Activated CD4-positive, alpha-beta T cell treated with anti-CD3 and anti-CD28 coated beads, Interleukin-2, amount 10 ng/mL, durations not matched to agents 24 days and 14 days (primary cell): ENCODE measurements at regions not wholly inside any gene's neighbourhood (a gene's known extent, or its start where the extent isn't known, plus 50 kb on each side); places are given as distances from the start of the nearest gene placed in this dataset.

Experiments
- DNase-seq: peaks from one replicate; pipeline ENCODE4 v3.0.0; 2022
- H3K27ac Mint-ChIP-seq: one replicate; pipeline ENCODE4 v1.8.0; 2022; ENCODE audit warnings: mild to moderate bottlenecking, mixed read lengths
- H3K27me3 Mint-ChIP-seq: one replicate; pipeline ENCODE4 v1.8.0; 2022; ENCODE audit warnings: mixed read lengths
- H3K36me3 Mint-ChIP-seq: one replicate; pipeline ENCODE4 v1.8.0; 2022; ENCODE audit warnings: low read depth, mild to moderate bottlenecking, mixed read lengths
- H3K4me1 Mint-ChIP-seq: one replicate; pipeline ENCODE4 v1.8.0; 2021; ENCODE audit warnings: mixed read lengths
- H3K4me3 Mint-ChIP-seq: one replicate; pipeline ENCODE4 v1.8.0; 2022; ENCODE audit warnings: mild to moderate bottlenecking, moderate library complexity, mixed read lengths
- H3K9me3 Mint-ChIP-seq: one replicate; pipeline ENCODE4 v1.8.0; 2021; ENCODE audit warnings: mixed read lengths
- intact Hi-C: fragments of 100-400 bp; cut with micrococcal nuclease; formaldehyde crosslinking; loops from one replicate; pipeline ENCODE4 v1.15.1; 2023

GRCh38 chr9:2992427-2992826, 148.5 kb upstream of the PUM3 start:
- no peak for DNase-seq

GRCh38 chr9:2991292-2991691, 147.4 kb upstream of the PUM3 start:
- Mint-ChIP-seq H3K4me1 (no peaks in the 10 kb centered on the region), H3K36me3 (no peaks in the 10 kb centered on the region), H3K27me3 (no peaks in the 10 kb centered on the region), H3K9me3 (no peaks in the 10 kb centered on the region), H3K4me3 (no peak overlapping the region), H3K27ac (no peak overlapping the region)
- intact Hi-C loops = no loop called here
- no peak for DNase-seq

More at GRCh38 chr9:2992427-2992826, 148.5 kb upstream of the PUM3 start:
- Mint-ChIP-seq H3K36me3 (no peaks in the 10 kb centered on the region), H3K27ac (no peak overlapping the region), H3K4me3 (no peak overlapping the region), H3K4me1 (no peaks in the 10 kb centered on the region), H3K9me3 (no peaks in the 10 kb centered on the region), H3K27me3 (no peaks in the 10 kb centered on the region)
- intact Hi-C loops = no loop called here

GRCh38 chr9:2987679-2988078, 143.8 kb upstream of the PUM3 start:
- no peak overlapping the region for H3K4me3 Mint-ChIP-seq
- H3K4me1 Mint-ChIP-seq = no peaks in the 10 kb centered on the region
- no peaks in the 10 kb centered on the region for H3K9me3 Mint-ChIP-seq
- intact Hi-C loops = no loop called here
- no peak overlapping the region for H3K27ac Mint-ChIP-seq
- no peaks in the 10 kb centered on the region for H3K27me3 Mint-ChIP-seq
- no peak for DNase-seq
- no peaks in the 10 kb centered on the region for H3K36me3 Mint-ChIP-seq

GRCh38 chr9:2985343-2985742, 141.4 kb upstream of the PUM3 start:
- no peaks in the 10 kb centered on the region for H3K36me3 Mint-ChIP-seq
- no peak overlapping the region for H3K27ac Mint-ChIP-seq
- no peak overlapping the region for H3K4me3 Mint-ChIP-seq
- no peaks in the 10 kb centered on the region for H3K27me3 Mint-ChIP-seq
- no peaks in the 10 kb centered on the region for H3K9me3 Mint-ChIP-seq
- no peaks in the 10 kb centered on the region for H3K4me1 Mint-ChIP-seq
- intact Hi-C loops = no loop called here
- DNase-seq = no peak

- Mint-ChIP-seq H3K27me3 (no peaks in the 10 kb centered on the region), H3K4me3 (no peak overlapping the region), H3K36me3 (no peaks in the 10 kb centered on the region), H3K9me3 (no peaks in the 10 kb centered on the region), H3K27ac (no peak overlapping the region), H3K4me1 (no peaks in the 10 kb centered on the region)
- intact Hi-C loops = no loop called here
- no peak for DNase-seq
Observed at GRCh38 chr9:2984491-2984890, 140.6 kb upstream of the PUM3 start.

GRCh38 chr9:2979957-2980610, 136.2 kb upstream of the PUM3 start:
- no peak for DNase-seq
- Mint-ChIP-seq H3K27ac (no peak overlapping the region), H3K9me3 (no peaks in the 10 kb centered on the region), H3K4me3 (no peak overlapping the region), H3K27me3 (no peaks in the 10 kb centered on the region), H3K4me1 (no peaks in the 10 kb centered on the region), H3K36me3 (no peaks in the 10 kb centered on the region)
- intact Hi-C loops = no loop called here

GRCh38 chr9:2972475-2972874, 128.6 kb upstream of the PUM3 start:
- no peak for DNase-seq
- Mint-ChIP-seq H3K4me3 (no peak overlapping the region), H3K9me3 (peaks cover 7% of the 10 kb centered on the region), H3K4me1 (no peaks in the 10 kb centered on the region), H3K27ac (no peak overlapping the region), H3K36me3 (no peaks in the 10 kb centered on the region), H3K27me3 (no peaks in the 10 kb centered on the region)
- intact Hi-C loops = no loop called here

- no peak for DNase-seq
- Mint-ChIP-seq H3K4me3 (no peak overlapping the region), H3K9me3 (peaks cover 7% of the 10 kb centered on the region), H3K4me1 (no peaks in the 10 kb centered on the region), H3K27me3 (no peaks in the 10 kb centered on the region), H3K36me3 (no peaks in the 10 kb centered on the region), H3K27ac (no peak overlapping the region)
- intact Hi-C loops = no loop called here
Observed at GRCh38 chr9:2970864-2971263, 127.0 kb upstream of the PUM3 start.

- DNase-seq = no peak
Observed at GRCh38 chr9:2967766-2968165, 123.9 kb upstream of the PUM3 start.

GRCh38 chr9:2966565-2967300, 122.8 kb upstream of the PUM3 start:
- no peaks in the 10 kb centered on the region for H3K9me3 Mint-ChIP-seq
- no peaks in the 10 kb centered on the region for H3K36me3 Mint-ChIP-seq
- H3K4me3 Mint-ChIP-seq = no peak overlapping the region
- DNase-seq = peak; percentile 20
- H3K27me3 Mint-ChIP-seq = no peaks in the 10 kb centered on the region
- no peaks in the 10 kb centered on the region for H3K4me1 Mint-ChIP-seq
- intact Hi-C loops = no loop called here
- no peak overlapping the region for H3K27ac Mint-ChIP-seq

More at GRCh38 chr9:2967766-2968165, 123.9 kb upstream of the PUM3 start:
- Mint-ChIP-seq H3K36me3 (no peaks in the 10 kb centered on the region), H3K27me3 (no peaks in the 10 kb centered on the region), H3K27ac (no peak overlapping the region), H3K4me3 (no peak overlapping the region), H3K4me1 (no peaks in the 10 kb centered on the region), H3K9me3 (peaks cover 7% of the 10 kb centered on the region)
- intact Hi-C loops = no loop called here

- Mint-ChIP-seq H3K36me3 (no peaks in the 10 kb centered on the region), H3K4me3 (no peak overlapping the region)
- intact Hi-C loops = no loop called here
Observed at GRCh38 chr9:2964470-2964869, 120.6 kb upstream of the PUM3 start.

GRCh38 chr9:2963307-2963706, 119.4 kb upstream of the PUM3 start:
- intact Hi-C loops = no loop called here
- no peaks in the 10 kb centered on the region for H3K27me3 Mint-ChIP-seq
- no peaks in the 10 kb centered on the region for H3K36me3 Mint-ChIP-seq
- no peak overlapping the region for H3K27ac Mint-ChIP-seq
- no peaks in the 10 kb centered on the region for H3K9me3 Mint-ChIP-seq
- peak; percentile 11 for DNase-seq
- H3K4me1 Mint-ChIP-seq = no peaks in the 10 kb centered on the region
- no peak overlapping the region for H3K4me3 Mint-ChIP-seq

More at GRCh38 chr9:2964470-2964869, 120.6 kb upstream of the PUM3 start:
- Mint-ChIP-seq H3K9me3 (no peaks in the 10 kb centered on the region), H3K4me1 (no peaks in the 10 kb centered on the region), H3K27ac (no peak overlapping the region), H3K27me3 (no peaks in the 10 kb centered on the region)
- DNase-seq = peak; percentile 39

GRCh38 chr9:2962471-2963172, 118.7 kb upstream of the PUM3 start:
- no peak for DNase-seq
- Mint-ChIP-seq H3K36me3 (no peaks in the 10 kb centered on the region), H3K4me3 (no peak overlapping the region), H3K9me3 (no peaks in the 10 kb centered on the region), H3K27ac (no peak overlapping the region), H3K4me1 (no peaks in the 10 kb centered on the region), H3K27me3 (peaks cover 2% of the 10 kb centered on the region)
- intact Hi-C loops = no loop called here

- Mint-ChIP-seq H3K4me3 (no peak overlapping the region), H3K27me3 (peaks cover 4% of the 10 kb centered on the region), H3K4me1 (no peaks in the 10 kb centered on the region), H3K9me3 (no peaks in the 10 kb centered on the region), H3K36me3 (no peaks in the 10 kb centered on the region), H3K27ac (no peak overlapping the region)
- no peak for DNase-seq
- intact Hi-C loops = no loop called here
Observed at GRCh38 chr9:2958219-2958618, 114.3 kb upstream of the PUM3 start.
